ENCODE measurements at regions not wholly inside any gene's neighbourhood (a gene's known extent, or its start where the extent isn't known, plus 50 kb on each side); places are given as distances from the start of the nearest gene placed in this dataset.

DNA sequence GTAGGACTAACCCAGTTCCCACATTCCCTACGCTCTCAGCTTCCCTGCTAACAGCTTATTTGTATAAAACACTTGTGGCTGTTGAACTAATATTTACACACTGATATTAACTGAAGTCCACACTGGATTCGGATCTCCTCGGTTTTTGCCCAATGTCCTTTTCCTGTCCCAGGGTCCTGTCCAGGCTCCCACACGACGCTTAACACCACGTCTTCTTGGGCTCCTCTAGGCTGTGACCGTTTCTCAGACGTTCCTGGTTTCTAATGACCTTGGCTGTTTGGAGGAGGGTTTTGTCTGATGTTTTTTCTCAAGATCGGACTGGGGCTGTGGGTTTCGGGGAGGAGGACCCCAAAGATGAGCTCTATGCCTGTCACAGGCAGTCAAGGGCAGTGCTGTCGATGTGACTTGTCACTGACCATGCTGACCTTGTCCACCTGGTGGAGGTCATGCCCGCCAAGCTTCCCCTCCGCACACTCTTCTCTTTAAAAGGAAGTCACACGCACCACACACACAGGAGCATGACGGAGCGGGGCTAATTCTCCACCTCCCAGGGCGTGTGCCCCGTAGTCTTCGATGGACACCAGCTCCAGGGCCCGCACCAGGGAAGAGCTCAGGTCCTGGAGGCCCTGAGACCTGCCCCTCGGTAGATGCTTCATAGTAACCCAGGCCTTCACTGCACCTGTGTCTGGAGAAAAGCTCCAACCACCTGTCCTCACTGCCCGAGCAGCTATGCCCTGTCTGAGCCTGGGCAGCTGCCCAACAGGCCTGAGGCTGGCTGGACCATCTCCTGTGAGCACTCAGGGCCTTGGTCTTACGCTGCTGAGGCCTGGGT is 72.0 kb downstream of the TTLL2 start:
- Histone ChIP-seq H3K27me3 (no peaks in the 10 kb centered on the region), H3K9me3 (no peaks in the 10 kb centered on the region), H3K4me1 (no peaks in the 10 kb centered on the region), H3K27ac (no peak overlapping the region), H3K36me3 (no peaks in the 10 kb centered on the region), H3K4me3 (no peak overlapping the region)
- no peak for TF ChIP-seq EP300 (IDR thresholded peaks at IDR 0.05)
- TF ChIP-seq, protein P1, sequence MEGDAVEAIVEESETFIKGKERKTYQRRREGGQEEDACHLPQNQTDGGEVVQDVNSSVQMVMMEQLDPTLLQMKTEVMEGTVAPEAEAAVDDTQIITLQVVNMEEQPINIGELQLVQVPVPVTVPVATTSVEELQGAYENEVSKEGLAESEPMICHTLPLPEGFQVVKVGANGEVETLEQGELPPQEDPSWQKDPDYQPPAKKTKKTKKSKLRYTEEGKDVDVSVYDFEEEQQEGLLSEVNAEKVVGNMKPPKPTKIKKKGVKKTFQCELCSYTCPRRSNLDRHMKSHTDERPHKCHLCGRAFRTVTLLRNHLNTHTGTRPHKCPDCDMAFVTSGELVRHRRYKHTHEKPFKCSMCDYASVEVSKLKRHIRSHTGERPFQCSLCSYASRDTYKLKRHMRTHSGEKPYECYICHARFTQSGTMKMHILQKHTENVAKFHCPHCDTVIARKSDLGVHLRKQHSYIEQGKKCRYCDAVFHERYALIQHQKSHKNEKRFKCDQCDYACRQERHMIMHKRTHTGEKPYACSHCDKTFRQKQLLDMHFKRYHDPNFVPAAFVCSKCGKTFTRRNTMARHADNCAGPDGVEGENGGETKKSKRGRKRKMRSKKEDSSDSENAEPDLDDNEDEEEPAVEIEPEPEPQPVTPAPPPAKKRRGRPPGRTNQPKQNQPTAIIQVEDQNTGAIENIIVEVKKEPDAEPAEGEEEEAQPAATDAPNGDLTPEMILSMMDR (IDR thresholded peaks at IDR 0.05), result no peak
- no peak for TF ChIP-seq POLR2A (IDR thresholded peaks at IDR 0.05)
- 84 to 94% methylated on average over 19 to 22 of the region's 23 CpGs for WGBS, 2 donors
- no peak for DNase-seq (ENCODE audit: low spot score in 2 of 2)

DNA sequence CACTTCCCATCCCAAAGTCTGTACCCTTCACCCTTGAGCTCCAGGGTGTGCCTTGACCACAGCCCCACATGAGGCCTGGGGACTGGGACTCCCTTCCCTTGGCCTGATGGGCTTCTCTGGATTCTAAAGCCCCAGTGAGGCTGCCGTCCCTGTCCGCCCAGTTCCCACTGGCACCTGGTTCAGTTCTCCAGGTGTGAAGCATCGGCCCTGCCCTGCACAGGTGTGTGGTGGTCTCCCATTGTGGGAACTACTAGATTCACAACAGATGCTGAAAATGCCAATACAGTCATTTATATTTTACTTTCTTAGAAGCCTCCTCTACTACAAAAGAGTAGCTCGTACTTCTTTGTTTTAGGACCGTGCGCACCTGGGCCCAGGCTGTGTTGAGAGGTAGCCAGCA is 72.8 kb downstream of the TTLL2 start:
- WGBS, 2 donors, result 93 to 98% methylated on average over 6 of the region's 6 CpGs
- no peaks in the 10 kb centered on the region for H3K4me1 ChIP-seq
- no peak overlapping the region for H3K4me3 ChIP-seq
- no peak overlapping the region for H3K27ac ChIP-seq
- no peaks in the 10 kb centered on the region for H3K36me3 ChIP-seq
- TF ChIP-seq POLR2A (IDR thresholded peaks at IDR 0.05) (no peak), EP300 (IDR thresholded peaks at IDR 0.05) (no peak)
- TF ChIP-seq, protein P1 (IDR thresholded peaks at IDR 0.05), result no peak
- DNase-seq (ENCODE audit: low spot score in 2 of 2), result no peak
- H3K9me3 ChIP-seq, result no peaks in the 10 kb centered on the region
- no peaks in the 10 kb centered on the region for H3K27me3 ChIP-seq

DNA sequence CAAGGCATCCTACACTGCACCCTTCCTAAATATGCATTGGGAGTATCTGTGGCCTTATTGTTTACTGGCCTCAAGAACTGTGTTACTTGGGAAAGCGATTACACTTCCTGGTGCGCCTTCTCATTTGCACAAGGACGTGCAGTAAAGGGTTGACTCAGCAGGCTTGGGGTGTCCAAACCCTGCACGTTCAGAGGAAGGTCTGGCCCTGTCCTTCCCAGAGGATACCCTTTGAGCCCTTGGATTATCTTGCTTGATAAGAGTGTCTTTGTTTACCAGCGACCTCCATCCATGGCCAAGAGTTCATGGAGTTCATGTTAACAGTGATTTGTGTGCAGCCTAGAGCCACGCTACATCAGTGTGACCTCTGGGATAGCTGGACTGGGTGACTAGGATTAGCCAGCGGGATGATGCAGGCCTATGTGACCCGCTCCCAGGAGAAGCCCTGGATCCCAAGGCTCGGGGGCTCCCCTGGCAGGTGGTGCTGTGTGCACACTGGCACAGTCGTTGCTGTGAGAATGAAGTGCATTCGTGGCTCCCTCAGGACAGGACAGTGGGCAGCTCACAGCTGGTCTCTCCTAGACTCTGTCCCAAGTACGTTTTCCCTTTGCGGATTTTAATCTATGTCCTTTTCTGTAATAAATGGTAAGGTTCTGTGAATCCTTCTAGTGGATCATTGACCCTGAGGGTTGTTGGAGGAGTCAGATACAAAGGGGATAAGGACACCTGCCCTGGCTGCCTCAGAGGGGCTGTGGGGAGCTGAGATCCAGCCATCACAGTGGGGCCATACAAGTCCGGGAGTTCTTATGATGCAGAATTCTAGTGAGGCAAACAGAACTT is 73.5 kb downstream of the TTLL2 start:
- Histone ChIP-seq H3K27ac (no peak overlapping the region), H3K4me3 (no peak overlapping the region), H3K27me3 (no peaks in the 10 kb centered on the region), H3K9me3 (no peaks in the 10 kb centered on the region), H3K36me3 (no peaks in the 10 kb centered on the region), H3K4me1 (no peaks in the 10 kb centered on the region)
- WGBS, 2 donors, result 66 to 70% methylated on average over 13 of the region's 14 CpGs
- no peak for TF ChIP-seq EP300 (IDR thresholded peaks at IDR 0.05)
- no peak for TF ChIP-seq POLR2A (IDR thresholded peaks at IDR 0.05)
- TF ChIP-seq, protein P1 (IDR thresholded peaks at IDR 0.05), result no peak
- no peak for DNase-seq (ENCODE audit: low spot score in 2 of 2)

DNA sequence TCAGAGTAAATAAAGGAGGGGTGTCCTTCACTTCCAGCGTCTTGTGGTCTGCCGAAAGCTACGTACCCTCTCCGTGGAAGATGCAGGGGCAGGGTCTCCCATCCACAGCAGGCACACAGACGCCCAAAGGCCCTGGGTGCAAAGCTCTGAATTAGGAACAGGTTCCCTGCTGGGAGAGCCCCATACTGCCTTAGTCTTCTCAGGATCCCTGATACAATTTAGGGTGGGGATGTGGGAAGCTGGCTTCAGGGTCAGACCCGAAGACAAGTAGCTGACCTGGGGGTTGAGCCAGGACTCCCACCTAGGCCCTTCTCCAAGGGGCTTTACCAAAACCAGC is 74.1 kb downstream of the TTLL2 start:
- no peak for TF ChIP-seq EP300 (IDR thresholded peaks at IDR 0.05)
- no peak for TF ChIP-seq POLR2A (IDR thresholded peaks at IDR 0.05)
- TF ChIP-seq, protein P1 (IDR thresholded peaks at IDR 0.05), result no peak
- Histone ChIP-seq H3K4me1 (no peaks in the 10 kb centered on the region), H3K36me3 (no peaks in the 10 kb centered on the region), H3K27me3 (no peaks in the 10 kb centered on the region), H3K4me3 (no peak overlapping the region), H3K9me3 (no peaks in the 10 kb centered on the region), H3K27ac (no peak overlapping the region)
- WGBS, 2 donors, result 93 to 100% methylated on average over 4 to 6 of the region's 6 CpGs
- no peak for DNase-seq (ENCODE audit: low spot score in 2 of 2)

DNA sequence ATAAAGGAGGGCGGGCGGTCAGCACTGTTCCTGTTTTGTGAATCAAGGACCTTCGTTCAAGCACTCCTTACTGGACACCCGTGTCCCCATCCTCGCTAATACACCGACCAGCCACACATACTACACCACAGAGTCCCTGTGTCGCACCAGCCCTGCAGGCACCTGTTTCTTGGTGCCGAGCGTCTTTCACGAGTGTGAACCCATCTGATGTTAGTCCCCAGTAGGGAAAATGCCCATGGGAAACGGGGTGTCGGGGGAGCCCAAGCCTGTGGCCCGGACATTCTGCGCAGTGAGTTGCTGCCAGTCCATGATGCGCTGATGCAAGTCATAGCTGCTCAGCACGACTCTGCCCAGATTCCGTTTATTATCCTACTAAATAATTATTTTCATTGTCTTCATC is 74.7 kb downstream of the TTLL2 start:
- no peak for DNase-seq (ENCODE audit: low spot score in 2 of 2)
- 89 to 93% methylated on average over 17 of the region's 17 CpGs for WGBS, 2 donors
- TF ChIP-seq EP300 (IDR thresholded peaks at IDR 0.05) (no peak), POLR2A (IDR thresholded peaks at IDR 0.05) (no peak)
- TF ChIP-seq, protein P1 (IDR thresholded peaks at IDR 0.05), result no peak
- no peak overlapping the region for H3K27ac ChIP-seq
- no peak overlapping the region for H3K4me3 ChIP-seq
- H3K4me1 ChIP-seq, result no peaks in the 10 kb centered on the region
- no peaks in the 10 kb centered on the region for H3K9me3 ChIP-seq
- H3K36me3 ChIP-seq, result no peaks in the 10 kb centered on the region
- H3K27me3 ChIP-seq, result no peaks in the 10 kb centered on the region

Measured in tibial nerve (tissue), 4 donors.